ENCODE measurements at regions not wholly inside any gene's neighbourhood (a gene's known extent, or its start where the extent isn't known, plus 50 kb on each side); places are given as distances from the start of the nearest gene placed in this dataset.
"Not testable (repeated sequence)": the region's sequence is repeated elsewhere in the genome, so short reads cannot be mapped to it uniquely, and the experiment has no call there.

- DNase-seq (ENCODE audit: extremely low read depth, low read depth), result no peak
- TF ChIP-seq CTCF (IDR thresholded peaks at IDR 0.05; ENCODE audit: low read depth, low read length), result no peak
Measured at GRCh38 chr1:168833801-168834224, 104.8 kb upstream of the DPT start.

GRCh38 chr1:168834225-168834872 is 105.3 kb upstream of the DPT start:
- no peak for TF ChIP-seq CTCF (IDR thresholded peaks at IDR 0.05; ENCODE audit: low read depth, low read length)
- no peak for DNase-seq (ENCODE audit: extremely low read depth, low read depth)

- DNase-seq (ENCODE audit: extremely low read depth, low read depth), result no peak
- TF ChIP-seq CTCF (IDR thresholded peaks at IDR 0.05; ENCODE audit: low read depth, low read length), result no peak
Measured at GRCh38 chr1:168835176-168835575, 106.2 kb upstream of the DPT start.

GRCh38 chr1:168835791-168836190 is 106.8 kb upstream of the DPT start:
- no peak for DNase-seq (ENCODE audit: extremely low read depth, low read depth)
- no peak for TF ChIP-seq CTCF (IDR thresholded peaks at IDR 0.05; ENCODE audit: low read depth, low read length)

GRCh38 chr1:168836469-168836868 is 107.5 kb upstream of the DPT start:
- no peak for TF ChIP-seq CTCF (IDR thresholded peaks at IDR 0.05; ENCODE audit: low read depth, low read length)
- DNase-seq (ENCODE audit: extremely low read depth, low read depth), result no peak

GRCh38 chr1:168837230-168837629 is 108.2 kb upstream of the DPT start:
- not testable (repeated sequence) for DNase-seq (ENCODE audit: extremely low read depth, low read depth)

GRCh38 chr1:168842306-168842705 is 113.3 kb upstream of the DPT start:
- DNase-seq (ENCODE audit: extremely low read depth, low read depth), result no peak
- no peak for TF ChIP-seq CTCF (IDR thresholded peaks at IDR 0.05; ENCODE audit: low read depth, low read length)

GRCh38 chr1:168842916-168843315 is 113.9 kb upstream of the DPT start:
- DNase-seq (ENCODE audit: extremely low read depth, low read depth), result no peak
- no peak for TF ChIP-seq CTCF (IDR thresholded peaks at IDR 0.05; ENCODE audit: low read depth, low read length)

All from AG09319 (cell line).